Islet precursor cell (in vitro differentiated cells): ENCODE measurements at regions not wholly inside any gene's neighbourhood (a gene's known extent, or its start where the extent isn't known, plus 50 kb on each side); places are given as distances from the start of the nearest gene placed in this dataset.
"Not testable (repeated sequence)": the region's sequence is repeated elsewhere in the genome, so short reads cannot be mapped to it uniquely, and the experiment has no call there.

Experiments used
- DNase-seq: peaks from one replicate; pipeline ENCODE4 v3.0.0-alpha.2; 2018

- not testable (repeated sequence) for DNase-seq
Measured at GRCh38 chr11:49823188-49823587, 129.0 kb upstream of the OR4C13 start.

GRCh38 chr11:49850541-49850940 lies 101.7 kb upstream of the OR4C13 start:
- DNase-seq, result not testable (repeated sequence)

- no peak for DNase-seq
Measured at GRCh38 chr11:49851511-49851910, 100.7 kb upstream of the OR4C13 start.

- DNase-seq, result no peak
Measured at GRCh38 chr11:49851971-49852389, 100.2 kb upstream of the OR4C13 start.

GRCh38 chr11:49888875-49889274 lies 63.3 kb upstream of the OR4C13 start:
- not testable (repeated sequence) for DNase-seq

- DNase-seq, result not testable (repeated sequence)
Measured at GRCh38 chr11:49891910-49892671, 60.1 kb upstream of the OR4C13 start.

- not testable (repeated sequence) for DNase-seq
Measured at GRCh38 chr11:49893442-49893841, 58.7 kb upstream of the OR4C13 start.
